ENCODE measurements at regions not wholly inside any gene's neighbourhood (a gene's known extent, or its start where the extent isn't known, plus 50 kb on each side); places are given as distances from the start of the nearest gene placed in this dataset.

DNA sequence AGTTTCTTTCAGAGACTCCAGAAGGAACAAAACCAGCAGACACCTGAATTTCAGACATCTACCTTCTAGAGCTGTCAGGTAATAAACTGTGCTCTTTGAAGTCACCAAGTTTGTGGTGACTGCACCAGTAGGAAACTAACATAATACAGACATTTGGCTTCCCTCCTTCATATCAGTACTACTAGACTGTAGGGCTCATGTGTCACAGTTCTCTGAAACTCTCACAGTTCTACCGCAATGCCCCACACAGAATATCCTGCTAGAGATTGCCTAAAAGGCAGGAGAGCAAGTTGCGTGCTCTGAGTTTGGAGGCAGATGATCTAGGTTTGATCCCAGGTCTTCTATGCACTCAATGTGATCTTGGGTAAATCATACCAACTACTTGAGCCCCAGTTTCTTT lies 205.0 kb upstream of the LRFN2 start:
- TF ChIP-seq, protein P1, sequence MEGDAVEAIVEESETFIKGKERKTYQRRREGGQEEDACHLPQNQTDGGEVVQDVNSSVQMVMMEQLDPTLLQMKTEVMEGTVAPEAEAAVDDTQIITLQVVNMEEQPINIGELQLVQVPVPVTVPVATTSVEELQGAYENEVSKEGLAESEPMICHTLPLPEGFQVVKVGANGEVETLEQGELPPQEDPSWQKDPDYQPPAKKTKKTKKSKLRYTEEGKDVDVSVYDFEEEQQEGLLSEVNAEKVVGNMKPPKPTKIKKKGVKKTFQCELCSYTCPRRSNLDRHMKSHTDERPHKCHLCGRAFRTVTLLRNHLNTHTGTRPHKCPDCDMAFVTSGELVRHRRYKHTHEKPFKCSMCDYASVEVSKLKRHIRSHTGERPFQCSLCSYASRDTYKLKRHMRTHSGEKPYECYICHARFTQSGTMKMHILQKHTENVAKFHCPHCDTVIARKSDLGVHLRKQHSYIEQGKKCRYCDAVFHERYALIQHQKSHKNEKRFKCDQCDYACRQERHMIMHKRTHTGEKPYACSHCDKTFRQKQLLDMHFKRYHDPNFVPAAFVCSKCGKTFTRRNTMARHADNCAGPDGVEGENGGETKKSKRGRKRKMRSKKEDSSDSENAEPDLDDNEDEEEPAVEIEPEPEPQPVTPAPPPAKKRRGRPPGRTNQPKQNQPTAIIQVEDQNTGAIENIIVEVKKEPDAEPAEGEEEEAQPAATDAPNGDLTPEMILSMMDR (IDR thresholded peaks at IDR 0.05; ENCODE audit: insufficient read depth, low read length, poor library complexity, severe bottlenecking): no peak
- H3K4me3 ChIP-seq (replicated peaks; ENCODE audit: low read depth, low read length): no peak overlapping the region
- H3K27me3 ChIP-seq (replicated peaks; ENCODE audit: control insufficient read depth, insufficient read depth, low read length): no peaks in the 10 kb centered on the region
- DNase-seq (ENCODE audit: extremely low read depth, insufficient read length): no peak
- no peaks in the 10 kb centered on the region for H3K36me3 ChIP-seq (ENCODE audit: control insufficient read depth, insufficient read depth, low read length)

DNA sequence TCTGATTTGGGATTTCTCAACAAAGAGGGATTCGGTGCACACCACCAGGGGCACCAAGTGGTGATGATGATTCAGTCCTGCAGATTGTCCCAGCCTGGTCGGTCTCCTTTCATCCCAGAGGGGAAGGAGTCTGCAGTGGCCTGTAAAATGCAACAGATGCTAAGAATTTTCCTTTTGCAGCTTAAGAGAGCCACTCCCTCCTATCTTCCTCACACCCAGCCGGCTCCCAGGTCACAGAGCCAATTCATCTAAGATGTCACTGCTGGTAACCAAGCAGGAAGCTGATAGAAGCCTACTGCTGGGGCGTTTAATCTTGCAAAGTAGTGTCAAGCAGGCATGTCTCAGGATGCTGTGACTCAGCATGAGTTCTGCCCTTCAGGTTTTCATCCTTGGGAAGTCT lies 203.8 kb upstream of the LRFN2 start:
- no peaks in the 10 kb centered on the region for H3K27me3 ChIP-seq (replicated peaks; ENCODE audit: control insufficient read depth, insufficient read depth, low read length)
- no peaks in the 10 kb centered on the region for H3K36me3 ChIP-seq (ENCODE audit: control insufficient read depth, insufficient read depth, low read length)
- no peak overlapping the region for H3K4me3 ChIP-seq (replicated peaks; ENCODE audit: low read depth, low read length)
- TF ChIP-seq, protein P1 (IDR thresholded peaks at IDR 0.05; ENCODE audit: insufficient read depth, low read length, poor library complexity, severe bottlenecking): no peak
- no peak for DNase-seq (ENCODE audit: extremely low read depth, insufficient read length)

DNA sequence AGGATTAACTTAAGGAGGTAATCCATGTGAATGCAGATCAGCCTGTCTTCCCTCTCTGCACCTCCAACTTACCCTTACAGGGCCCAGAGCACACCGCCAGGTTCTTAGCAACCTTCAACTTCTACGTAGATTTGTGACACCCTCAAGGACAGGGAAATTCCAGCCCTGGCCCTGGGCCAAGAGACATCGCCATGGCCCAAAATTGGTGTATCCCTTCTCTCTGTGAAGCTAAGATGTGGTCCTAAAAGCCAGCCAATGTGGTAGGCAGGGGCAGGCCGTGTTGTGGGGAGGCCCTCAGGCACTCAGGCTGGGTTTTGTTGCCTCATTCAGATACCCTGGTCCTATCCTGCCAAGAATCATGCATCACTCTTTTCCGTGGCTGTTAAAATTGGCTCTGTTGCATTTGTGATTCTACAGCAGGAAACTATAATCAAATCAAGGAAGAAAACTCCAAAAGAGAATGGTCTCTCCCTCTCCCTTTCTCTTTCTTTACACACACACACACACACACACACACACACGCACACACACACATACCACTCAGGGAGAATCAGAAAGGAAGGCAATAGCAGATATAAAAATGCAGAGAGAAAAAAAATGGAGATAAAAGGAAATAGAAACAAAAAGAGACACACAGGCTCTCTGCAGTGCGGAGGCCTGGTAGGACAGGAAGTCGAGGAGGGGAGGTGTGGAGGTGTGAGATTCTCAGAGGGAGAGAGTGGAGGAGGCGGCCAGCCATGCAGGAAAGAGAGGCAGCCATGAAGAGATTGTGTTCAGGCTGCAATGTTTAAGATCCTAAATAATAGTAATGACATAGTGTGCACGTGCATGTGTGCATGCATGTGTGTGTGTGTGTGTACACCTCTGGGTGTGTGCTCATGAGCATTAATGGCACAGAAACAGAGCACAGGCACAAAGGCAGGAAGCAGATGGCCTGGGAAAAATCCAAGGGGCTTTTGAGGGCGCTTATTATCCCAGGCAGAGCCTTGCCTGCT lies 201.8 kb upstream of the LRFN2 start:
- DNase-seq (ENCODE audit: extremely low read depth, insufficient read length): no peak
- Histone ChIP-seq H3K4me3 (replicated peaks; ENCODE audit: low read depth, low read length) (no peak overlapping the region), H3K36me3 (ENCODE audit: control insufficient read depth, insufficient read depth, low read length) (no peaks in the 10 kb centered on the region), H3K27me3 (replicated peaks; ENCODE audit: control insufficient read depth, insufficient read depth, low read length) (no peaks in the 10 kb centered on the region)
- TF ChIP-seq, protein P1 (IDR thresholded peaks at IDR 0.05; ENCODE audit: insufficient read depth, low read length, poor library complexity, severe bottlenecking): no peak

DNA sequence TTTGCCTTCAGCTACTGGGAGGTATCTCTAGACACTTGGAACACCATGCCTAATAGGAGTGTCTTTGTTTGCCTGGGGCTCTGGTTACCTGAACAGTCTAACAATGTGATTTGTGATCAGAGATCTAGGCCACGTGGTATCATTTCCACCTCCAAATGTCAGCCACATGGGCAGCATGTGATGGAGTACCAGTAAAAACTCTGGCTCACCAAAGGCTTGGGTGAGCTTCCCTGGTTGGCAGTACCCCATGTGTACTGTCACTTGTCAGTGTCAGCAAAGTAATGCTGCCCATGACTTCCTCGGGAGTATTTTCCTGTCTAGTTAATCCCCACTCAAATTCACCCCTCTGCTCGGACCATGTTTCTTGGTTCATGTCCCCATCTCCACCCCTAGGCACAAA lies 195.2 kb upstream of the LRFN2 start:
- no peaks in the 10 kb centered on the region; the same call in 1 of the 2 replicates for H3K27me3 ChIP-seq (replicated peaks; ENCODE audit: control insufficient read depth, insufficient read depth, low read length)
- TF ChIP-seq, protein P1 (IDR thresholded peaks at IDR 0.05; ENCODE audit: insufficient read depth, low read length, poor library complexity, severe bottlenecking): no peak
- no peak overlapping the region for H3K4me3 ChIP-seq (replicated peaks; ENCODE audit: low read depth, low read length)
- no peak for DNase-seq (ENCODE audit: extremely low read depth, insufficient read length)
- no peaks in the 10 kb centered on the region for H3K36me3 ChIP-seq (ENCODE audit: control insufficient read depth, insufficient read depth, low read length)

DNA sequence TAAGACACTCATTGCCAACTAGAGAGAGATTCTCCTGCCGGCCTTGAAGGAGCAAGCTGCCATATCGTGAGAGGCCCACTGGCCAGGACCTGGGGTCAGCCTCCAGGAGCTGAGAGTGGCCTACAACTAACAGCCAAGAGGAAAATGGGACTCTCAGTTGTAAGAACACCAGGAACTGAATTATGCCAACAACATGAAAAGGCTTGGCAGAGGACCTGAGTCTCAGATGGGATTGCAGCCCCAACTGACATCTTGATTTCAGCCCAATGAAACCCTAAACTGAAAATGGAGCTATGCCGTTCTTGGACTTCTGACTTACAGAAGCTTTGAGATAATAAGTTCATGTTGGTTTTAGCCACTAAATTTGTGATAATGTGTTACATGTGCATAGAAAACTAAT lies 193.5 kb upstream of the LRFN2 start:
- DNase-seq (ENCODE audit: extremely low read depth, insufficient read length): no peak
- H3K4me3 ChIP-seq (replicated peaks; ENCODE audit: low read depth, low read length): no peak overlapping the region
- TF ChIP-seq, protein P1 (IDR thresholded peaks at IDR 0.05; ENCODE audit: insufficient read depth, low read length, poor library complexity, severe bottlenecking): no peak
- H3K27me3 ChIP-seq (replicated peaks; ENCODE audit: control insufficient read depth, insufficient read depth, low read length): no peaks in the 10 kb centered on the region; the same call in 1 of the 2 replicates
- no peaks in the 10 kb centered on the region for H3K36me3 ChIP-seq (ENCODE audit: control insufficient read depth, insufficient read depth, low read length)

All from GM06990 (cell line).